Type B pancreatic cell (in vitro differentiated cells): ENCODE measurements at regions not wholly inside any gene's neighbourhood (a gene's known extent, or its start where the extent isn't known, plus 50 kb on each side); places are given as distances from the start of the nearest gene placed in this dataset.

Experiments used
- DNase-seq: peaks from one replicate; pipeline ENCODE4 v3.0.0; 2021; ENCODE audit warnings: mixed read lengths; ENCODE audit not compliant: unreplicated experiment; ENCODE audit errors: extremely low spot score
- H3K27ac Mint-ChIP-seq: 2 replicates; pipeline ENCODE4 v1.8.0; 2021; ENCODE audit warnings: mild to moderate bottlenecking, mixed read lengths
- H3K27me3 Mint-ChIP-seq: 2 replicates; pipeline ENCODE4 v1.8.0; 2021; ENCODE audit warnings: mixed read lengths
- H3K36me3 Mint-ChIP-seq: 2 replicates; pipeline ENCODE4 v1.8.0; 2021; ENCODE audit warnings: mixed read lengths
- H3K4me1 Mint-ChIP-seq: one replicate; pipeline ENCODE4 v1.8.0; 2021; ENCODE audit warnings: mixed read lengths; ENCODE audit not compliant: unreplicated experiment
- H3K4me3 Mint-ChIP-seq: 2 replicates; pipeline ENCODE4 v1.8.0; 2021; ENCODE audit warnings: mild to moderate bottlenecking, mixed read lengths
- H3K9me3 Mint-ChIP-seq: 2 replicates; pipeline ENCODE4 v1.8.0; 2021; ENCODE audit warnings: mixed read lengths
- TF ChIP-seq, protein P1 (sequence below): fragments of 200-600 bp; sonication (generic); conservative IDR thresholded peaks from 2 replicates; pipeline ENCODE4 v1.5.0; 2021; ENCODE audit warnings: antibody characterized with exemption, mild to moderate bottlenecking

DNA sequence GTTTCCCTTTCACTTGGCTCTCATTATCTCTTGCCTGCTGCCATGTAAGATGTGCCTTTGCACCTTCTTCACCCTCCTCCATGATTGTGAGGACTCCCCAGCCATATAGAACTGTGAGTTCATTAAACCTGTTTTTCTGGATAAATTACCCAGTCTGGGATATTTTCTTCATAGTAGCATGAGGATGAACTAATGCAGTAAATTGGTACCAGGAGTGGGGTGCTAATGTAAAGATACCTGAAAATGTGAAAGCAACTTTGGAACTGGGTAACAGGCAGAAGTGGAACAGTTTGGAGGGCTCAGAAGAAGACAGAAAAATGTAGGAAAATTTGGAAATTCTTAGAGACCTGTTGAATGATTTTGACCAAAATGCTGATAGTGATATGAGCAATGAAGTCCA is 487.4 kb downstream of the LMO7 start:
- H3K27ac Mint-ChIP-seq: no peak overlapping the region
- H3K4me1 Mint-ChIP-seq: no peaks in the 10 kb centered on the region
- H3K27me3 Mint-ChIP-seq: no peaks in the 10 kb centered on the region
- DNase-seq: no peak
- peaks cover 14% of the 10 kb centered on the region for H3K9me3 Mint-ChIP-seq
- peaks cover 3% of the 10 kb centered on the region for H3K36me3 Mint-ChIP-seq
- no peak overlapping the region for H3K4me3 Mint-ChIP-seq
- TF ChIP-seq, protein P1, sequence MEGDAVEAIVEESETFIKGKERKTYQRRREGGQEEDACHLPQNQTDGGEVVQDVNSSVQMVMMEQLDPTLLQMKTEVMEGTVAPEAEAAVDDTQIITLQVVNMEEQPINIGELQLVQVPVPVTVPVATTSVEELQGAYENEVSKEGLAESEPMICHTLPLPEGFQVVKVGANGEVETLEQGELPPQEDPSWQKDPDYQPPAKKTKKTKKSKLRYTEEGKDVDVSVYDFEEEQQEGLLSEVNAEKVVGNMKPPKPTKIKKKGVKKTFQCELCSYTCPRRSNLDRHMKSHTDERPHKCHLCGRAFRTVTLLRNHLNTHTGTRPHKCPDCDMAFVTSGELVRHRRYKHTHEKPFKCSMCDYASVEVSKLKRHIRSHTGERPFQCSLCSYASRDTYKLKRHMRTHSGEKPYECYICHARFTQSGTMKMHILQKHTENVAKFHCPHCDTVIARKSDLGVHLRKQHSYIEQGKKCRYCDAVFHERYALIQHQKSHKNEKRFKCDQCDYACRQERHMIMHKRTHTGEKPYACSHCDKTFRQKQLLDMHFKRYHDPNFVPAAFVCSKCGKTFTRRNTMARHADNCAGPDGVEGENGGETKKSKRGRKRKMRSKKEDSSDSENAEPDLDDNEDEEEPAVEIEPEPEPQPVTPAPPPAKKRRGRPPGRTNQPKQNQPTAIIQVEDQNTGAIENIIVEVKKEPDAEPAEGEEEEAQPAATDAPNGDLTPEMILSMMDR: no peak

DNA sequence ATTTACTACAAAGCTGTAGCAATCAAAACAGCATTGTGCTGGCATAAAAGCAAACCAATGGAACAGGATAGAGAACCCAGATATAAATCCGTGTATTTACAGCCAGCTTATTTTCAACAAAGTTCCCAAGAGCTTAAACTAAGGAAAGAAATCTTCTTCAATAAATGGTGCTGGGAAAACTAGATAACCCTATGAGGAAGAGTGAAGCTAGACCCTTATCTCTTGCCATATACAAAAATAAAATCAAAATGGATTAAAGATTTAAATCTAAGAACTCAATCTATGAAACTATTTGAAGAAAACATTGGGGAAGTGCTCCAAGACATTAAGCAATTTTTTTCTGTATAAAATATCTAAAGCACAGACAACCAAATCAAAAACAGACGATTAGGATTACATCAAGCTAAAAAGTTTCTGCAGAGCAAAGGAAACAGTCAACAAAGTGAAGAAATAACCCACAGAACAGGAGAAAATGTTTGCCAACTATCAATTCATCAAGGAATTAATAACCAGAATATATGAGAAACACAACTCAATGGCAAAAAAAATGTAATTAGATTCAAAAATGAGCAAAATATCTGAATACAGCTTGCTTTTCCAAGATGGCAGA is 480.7 kb downstream of the LMO7 start:
- peaks cover 4% of the 10 kb centered on the region for H3K9me3 Mint-ChIP-seq
- no peak overlapping the region for H3K27ac Mint-ChIP-seq
- no peaks in the 10 kb centered on the region for H3K27me3 Mint-ChIP-seq
- no peaks in the 10 kb centered on the region for H3K4me1 Mint-ChIP-seq
- DNase-seq: no peak
- TF ChIP-seq, protein P1: no peak
- no peak overlapping the region for H3K4me3 Mint-ChIP-seq
- H3K36me3 Mint-ChIP-seq: no peaks in the 10 kb centered on the region

DNA sequence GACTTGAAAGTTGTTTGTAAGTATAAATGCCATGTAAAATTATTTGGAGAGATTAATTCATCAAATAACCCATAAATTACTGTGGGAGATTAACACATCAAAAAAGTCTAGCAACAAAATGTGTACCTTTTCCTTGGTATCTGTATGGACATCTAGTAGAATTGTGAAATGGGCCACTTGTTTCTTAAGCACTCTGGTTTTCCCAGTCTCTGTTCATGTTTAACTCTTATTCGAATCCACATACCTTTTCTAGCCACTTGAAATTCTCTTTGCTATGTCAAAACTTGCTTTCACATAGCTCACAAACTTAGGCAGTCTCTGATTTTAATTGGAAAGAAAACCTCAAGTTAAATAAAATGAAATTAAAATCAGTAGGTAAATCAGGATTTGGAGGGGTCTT is 470.6 kb downstream of the LMO7 start:
- no peaks in the 10 kb centered on the region for H3K27me3 Mint-ChIP-seq
- DNase-seq: no peak
- H3K4me3 Mint-ChIP-seq: no peak overlapping the region
- no peaks in the 10 kb centered on the region for H3K4me1 Mint-ChIP-seq
- H3K9me3 Mint-ChIP-seq: peaks cover 4% of the 10 kb centered on the region
- no peaks in the 10 kb centered on the region for H3K36me3 Mint-ChIP-seq
- TF ChIP-seq, protein P1: no peak
- no peak overlapping the region for H3K27ac Mint-ChIP-seq

DNA sequence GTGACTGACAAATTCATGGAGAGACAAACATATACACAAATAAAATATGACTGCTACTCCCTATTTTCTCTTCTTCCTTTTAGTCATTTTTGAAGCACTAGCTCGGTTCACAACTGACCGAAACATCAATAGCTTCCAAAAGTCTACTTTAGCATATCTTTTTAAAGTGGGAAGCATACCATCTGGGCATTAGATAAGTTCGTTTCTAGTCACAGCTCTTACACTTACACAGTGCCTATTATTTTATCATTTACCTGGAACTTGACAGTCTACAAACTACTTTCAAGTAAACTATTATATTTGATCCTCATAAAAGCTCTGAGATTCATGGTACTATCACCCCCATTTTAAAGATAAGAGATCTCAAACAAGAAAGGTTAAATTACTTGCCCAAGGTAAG is 458.5 kb downstream of the LMO7 start:
- DNase-seq: no peak
- Mint-ChIP-seq H3K9me3 (peaks cover 4% of the 10 kb centered on the region), H3K4me1 (no peaks in the 10 kb centered on the region), H3K27ac (no peak overlapping the region), H3K27me3 (no peaks in the 10 kb centered on the region), H3K36me3 (no peaks in the 10 kb centered on the region), H3K4me3 (no peak overlapping the region)
- TF ChIP-seq, protein P1: no peak

DNA sequence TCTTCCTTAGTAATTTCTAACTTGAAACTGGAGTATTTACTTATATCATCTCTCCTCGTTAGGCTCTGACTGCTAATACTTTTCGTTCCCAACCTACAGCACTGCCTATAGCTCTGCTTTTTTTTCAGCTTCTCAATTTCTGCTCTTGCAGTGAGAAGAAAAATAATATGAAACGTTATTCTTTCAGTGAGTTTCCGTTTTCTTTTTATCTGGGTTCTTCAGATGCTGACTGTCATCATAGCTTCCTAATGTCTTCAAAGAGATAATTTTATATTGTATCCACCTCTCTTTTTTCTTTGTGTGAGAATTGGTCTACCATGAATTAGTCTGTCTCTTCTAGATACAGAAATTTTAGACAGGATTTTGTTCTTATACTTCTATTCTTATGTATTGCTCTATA is 454.9 kb downstream of the LMO7 start:
- Mint-ChIP-seq H3K27me3 (no peaks in the 10 kb centered on the region), H3K4me1 (no peaks in the 10 kb centered on the region), H3K9me3 (peaks cover 4% of the 10 kb centered on the region), H3K36me3 (no peaks in the 10 kb centered on the region), H3K27ac (no peak overlapping the region), H3K4me3 (no peak overlapping the region)
- no peak for DNase-seq
- TF ChIP-seq, protein P1: no peak

DNA sequence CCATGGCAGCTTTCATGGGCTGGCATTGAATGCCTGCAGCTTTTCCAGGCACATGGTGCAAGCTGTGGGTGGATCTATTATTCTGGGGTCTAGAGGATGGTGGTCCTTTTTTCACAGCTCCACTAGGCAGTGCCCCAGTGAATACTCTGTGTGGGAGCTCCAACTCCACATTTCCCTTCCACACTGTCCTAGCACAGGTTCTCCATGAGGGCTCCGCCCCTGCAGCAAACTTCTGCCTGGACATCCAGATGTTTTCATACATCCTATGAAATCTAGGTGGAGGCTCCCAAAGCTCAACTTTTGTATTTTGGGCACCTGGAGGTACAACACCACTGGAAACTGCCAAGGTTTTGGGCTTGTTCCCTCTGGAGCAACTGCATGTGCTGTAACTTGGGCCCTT is 450.6 kb downstream of the LMO7 start:
- Mint-ChIP-seq H3K9me3 (no peaks in the 10 kb centered on the region), H3K4me1 (no peaks in the 10 kb centered on the region), H3K36me3 (no peaks in the 10 kb centered on the region), H3K4me3 (no peak overlapping the region), H3K27me3 (no peaks in the 10 kb centered on the region), H3K27ac (no peak overlapping the region)
- DNase-seq: no peak
- TF ChIP-seq, protein P1: no peak
